Peyer's patch (tissue), 4 donors: ENCODE measurements at regions not wholly inside any gene's neighbourhood (a gene's known extent, or its start where the extent isn't known, plus 50 kb on each side); places are given as distances from the start of the nearest gene placed in this dataset.

Experiments used
- CTCF ChIP-seq, 6 experiments: fragments of 450-650 bp in 4 of 6; fragments of 200-600 bp in 2 of 6; sonication (generic) in 1 of 6; IDR thresholded peaks; one replicate each; pipeline ENCODE4 v1.5.1; 2017 to 2019; ENCODE audit warnings: antibody characterized with exemption in 6 of 6, mild to moderate bottlenecking in 3 of 6, moderate library complexity in 1 of 6
- POLR2A ChIP-seq, 2 donors: fragments of 450-650 bp; IDR thresholded peaks; one replicate each; pipeline ENCODE4 v1.5.1; 2017; ENCODE audit warnings: antibody characterized with exemption in 2 of 2, mild to moderate bottlenecking in 2 of 2, moderate library complexity in 2 of 2

- TF ChIP-seq CTCF (IDR thresholded peaks at IDR 0.05) = no peak
- TF ChIP-seq POLR2A (IDR thresholded peaks at IDR 0.05) = no peak
Observed at GRCh38 chr5:98004463-98004862, 769.0 kb upstream of the RGMB start.
